ENCODE measurements at regions not wholly inside any gene's neighbourhood (a gene's known extent, or its start where the extent isn't known, plus 50 kb on each side); places are given as distances from the start of the nearest gene placed in this dataset.

GRCh38 chr9:106403081-106403480 is 459.9 kb upstream of the ZNF462 start:
- Mint-ChIP-seq H3K9me3 (peaks cover 0 to 14% (median 4%) of the 10 kb centered on the region in 9 donors), H3K4me1 (no peaks in the 10 kb centered on the region), H3K36me3 (no peaks in the 10 kb centered on the region), H3K4me3 (no peak overlapping the region), H3K27me3 (no peaks in the 10 kb centered on the region), H3K27ac (no peak overlapping the region)
- DNase-seq (no peak), ATAC-seq (no peak)
- POLR2A ChIA-PET, result no interaction called here

- no peaks in the 10 kb centered on the region for H3K36me3 Mint-ChIP-seq
- POLR2A ChIA-PET, result no interaction called here
- H3K9me3 Mint-ChIP-seq, result peaks cover 0 to 14% (median 8%) of the 10 kb centered on the region in 9 donors
- DNase-seq (no peak), ATAC-seq (no peak)
- no peak overlapping the region for H3K27ac Mint-ChIP-seq
- H3K4me1 Mint-ChIP-seq, result no peaks in the 10 kb centered on the region
- H3K27me3 Mint-ChIP-seq, result no peaks in the 10 kb centered on the region
- H3K4me3 Mint-ChIP-seq, result no peak overlapping the region
These were observed 458.8 kb upstream of the ZNF462 start for GRCh38 chr9:106404137-106404536.

GRCh38 chr9:106405871-106406435 is 457.0 kb upstream of the ZNF462 start:
- no peaks in the 10 kb centered on the region for H3K4me1 Mint-ChIP-seq
- H3K4me3 Mint-ChIP-seq, result no peak overlapping the region
- POLR2A ChIA-PET, result no interaction called here
- H3K27ac Mint-ChIP-seq, result no peak overlapping the region
- ATAC-seq (no peak), DNase-seq (no peak)
- H3K36me3 Mint-ChIP-seq, result no peaks in the 10 kb centered on the region
- no peaks in the 10 kb centered on the region for H3K27me3 Mint-ChIP-seq
- peaks cover 0 to 17% (median 3%) of the 10 kb centered on the region in 9 donors for H3K9me3 Mint-ChIP-seq

- POLR2A ChIA-PET, result no interaction called here
- DNase-seq (no peak), ATAC-seq (no peak)
- H3K27me3 Mint-ChIP-seq, result peaks cover 0 to 1% (median 0%) of the 10 kb centered on the region in 5 donors
- H3K9me3 Mint-ChIP-seq, result peaks cover 0 to 14% (median 4%) of the 10 kb centered on the region in 9 donors
- H3K4me1 Mint-ChIP-seq, result peaks cover 0 to 2% (median 0%) of the 10 kb centered on the region in 4 donors
- no peak overlapping the region for H3K27ac Mint-ChIP-seq
- H3K4me3 Mint-ChIP-seq, result no peak overlapping the region
- no peaks in the 10 kb centered on the region for H3K36me3 Mint-ChIP-seq
These were observed 448.9 kb upstream of the ZNF462 start for GRCh38 chr9:106414042-106414441.

- peaks cover 0 to 1% (median 0%) of the 10 kb centered on the region in 5 donors for H3K27me3 Mint-ChIP-seq
- H3K36me3 Mint-ChIP-seq, result no peaks in the 10 kb centered on the region
- POLR2A ChIA-PET, result no interaction called here
- H3K4me3 Mint-ChIP-seq, result no peak overlapping the region
- peaks cover 0 to 20% (median 0%) of the 10 kb centered on the region in 4 donors for H3K4me1 Mint-ChIP-seq
- no peak for DNase-seq
- ATAC-seq, result no peak
- H3K27ac Mint-ChIP-seq, result no peak overlapping the region
- peaks cover 0 to 14% (median 0%) of the 10 kb centered on the region in 9 donors for H3K9me3 Mint-ChIP-seq
These were observed 445.3 kb upstream of the ZNF462 start for GRCh38 chr9:106417685-106418084.

GRCh38 chr9:106419829-106420228 is 443.1 kb upstream of the ZNF462 start:
- no peak overlapping the region for H3K4me3 Mint-ChIP-seq
- H3K27me3 Mint-ChIP-seq, result peaks cover 0 to 5% (median 1%) of the 10 kb centered on the region in 5 donors
- H3K9me3 Mint-ChIP-seq, result peaks cover 0 to 20% (median 0%) of the 10 kb centered on the region in 9 donors
- DNase-seq (no peak), ATAC-seq (no peak)
- H3K27ac Mint-ChIP-seq, result no peak overlapping the region
- POLR2A ChIA-PET, result no interaction called here
- peaks cover 0 to 20% (median under 1%) of the 10 kb centered on the region in 4 donors for H3K4me1 Mint-ChIP-seq
- H3K36me3 Mint-ChIP-seq, result no peaks in the 10 kb centered on the region

GRCh38 chr9:106420511-106420944 is 442.4 kb upstream of the ZNF462 start:
- no peak for ATAC-seq
- H3K27me3 Mint-ChIP-seq, result peaks cover 0 to 5% (median 1%) of the 10 kb centered on the region in 5 donors
- H3K9me3 Mint-ChIP-seq, result peaks cover 0 to 16% (median 0%) of the 10 kb centered on the region in 9 donors
- no peak overlapping the region for H3K4me3 Mint-ChIP-seq
- no peak overlapping the region for H3K27ac Mint-ChIP-seq
- peaks cover 0 to 20% (median under 1%) of the 10 kb centered on the region in 4 donors for H3K4me1 Mint-ChIP-seq
- POLR2A ChIA-PET, result no interaction called here
- peak in 1 of 10 donors; percentile 1 for DNase-seq
- no peaks in the 10 kb centered on the region for H3K36me3 Mint-ChIP-seq

- ATAC-seq, result no peak
- peaks cover 0 to 11% (median 0%) of the 10 kb centered on the region in 9 donors for H3K9me3 Mint-ChIP-seq
These were observed 441.2 kb upstream of the ZNF462 start for GRCh38 chr9:106421772-106422171.

GRCh38 chr9:106423575-106423974 is 439.4 kb upstream of the ZNF462 start:
- H3K27ac Mint-ChIP-seq, result no peak overlapping the region
- POLR2A ChIA-PET, result no interaction called here
- no peak overlapping the region for H3K4me3 Mint-ChIP-seq
- no peaks in the 10 kb centered on the region for H3K36me3 Mint-ChIP-seq
- ATAC-seq (no peak), DNase-seq (no peak)
- H3K27me3 Mint-ChIP-seq, result peaks cover 0 to 5% (median 0%) of the 10 kb centered on the region in 5 donors
- H3K9me3 Mint-ChIP-seq, result peaks cover 0 to 11% (median 0%) of the 10 kb centered on the region in 9 donors
- peaks cover 0 to 18% (median under 1%) of the 10 kb centered on the region in 4 donors for H3K4me1 Mint-ChIP-seq

More at GRCh38 chr9:106421772-106422171, 441.2 kb upstream of the ZNF462 start:
- DNase-seq, result no peak
- H3K4me3 Mint-ChIP-seq, result no peak overlapping the region
- H3K4me1 Mint-ChIP-seq, result peaks cover 0 to 20% (median under 1%) of the 10 kb centered on the region in 4 donors
- no peaks in the 10 kb centered on the region for H3K36me3 Mint-ChIP-seq
- H3K27ac Mint-ChIP-seq, result no peak overlapping the region
- POLR2A ChIA-PET, result no interaction called here
- peaks cover 0 to 5% (median 1%) of the 10 kb centered on the region in 5 donors for H3K27me3 Mint-ChIP-seq

- no peak for DNase-seq
- peaks cover 0 to 4% (median 0%) of the 10 kb centered on the region in 3 donors for H3K36me3 Mint-ChIP-seq
- H3K4me1 Mint-ChIP-seq, result no peaks in the 10 kb centered on the region
- H3K4me3 Mint-ChIP-seq, result no peak overlapping the region
- peaks cover 0 to 37% (median 5%) of the 10 kb centered on the region in 9 donors for H3K9me3 Mint-ChIP-seq
- peaks cover 0 to 8% (median 0%) of the 10 kb centered on the region in 5 donors for H3K27me3 Mint-ChIP-seq
- no peak for ATAC-seq
- H3K27ac Mint-ChIP-seq, result no peak overlapping the region
- POLR2A ChIA-PET, result no interaction called here
These were observed 430.3 kb upstream of the ZNF462 start for GRCh38 chr9:106432631-106433030.

GRCh38 chr9:106438928-106439327 is 424.0 kb upstream of the ZNF462 start:
- Mint-ChIP-seq H3K4me1 (no peaks in the 10 kb centered on the region), H3K4me3 (no peak overlapping the region), H3K27ac (no peak overlapping the region), H3K9me3 (peaks cover 4 to 30% (median 15%) of the 10 kb centered on the region in 9 donors), H3K27me3 (peaks cover 0 to 6% (median 0%) of the 10 kb centered on the region in 5 donors), H3K36me3 (peaks cover 0 to 5% (median 0%) of the 10 kb centered on the region in 3 donors)
- ATAC-seq (no peak), DNase-seq (no peak)
- POLR2A ChIA-PET, result no interaction called here

GRCh38 chr9:106441283-106441682 is 421.7 kb upstream of the ZNF462 start:
- peaks cover 1 to 30% (median 14%) of the 10 kb centered on the region in 9 donors for H3K9me3 Mint-ChIP-seq
- H3K4me3 Mint-ChIP-seq, result no peak overlapping the region
- DNase-seq (no peak), ATAC-seq (no peak)
- no peaks in the 10 kb centered on the region for H3K4me1 Mint-ChIP-seq
- peaks cover 0 to 3% (median 0%) of the 10 kb centered on the region in 5 donors for H3K27me3 Mint-ChIP-seq
- H3K36me3 Mint-ChIP-seq, result peaks cover 0 to 5% (median 0%) of the 10 kb centered on the region in 3 donors
- H3K27ac Mint-ChIP-seq, result no peak overlapping the region
- POLR2A ChIA-PET, result no interaction called here

- no peak overlapping the region for H3K4me3 Mint-ChIP-seq
- ATAC-seq, result no peak
- POLR2A ChIA-PET, result no interaction called here
- H3K36me3 Mint-ChIP-seq, result peaks cover 0 to 5% (median 0%) of the 10 kb centered on the region in 3 donors
- H3K27me3 Mint-ChIP-seq, result peaks cover 0 to 3% (median 0%) of the 10 kb centered on the region in 5 donors
- peaks cover 0 to 30% (median 13%) of the 10 kb centered on the region in 9 donors for H3K9me3 Mint-ChIP-seq
- no peaks in the 10 kb centered on the region for H3K4me1 Mint-ChIP-seq
- no peak overlapping the region for H3K27ac Mint-ChIP-seq
- no peak for DNase-seq
These were observed 419.4 kb upstream of the ZNF462 start for GRCh38 chr9:106443520-106443919.

- peaks cover 0 to 28% (median 8%) of the 10 kb centered on the region in 9 donors for H3K9me3 Mint-ChIP-seq
- H3K27me3 Mint-ChIP-seq, result no peaks in the 10 kb centered on the region
- no peak overlapping the region for H3K4me3 Mint-ChIP-seq
- no peaks in the 10 kb centered on the region for H3K4me1 Mint-ChIP-seq
- DNase-seq, result no peak
- no peak for ATAC-seq
- H3K27ac Mint-ChIP-seq, result no peak overlapping the region
- no peaks in the 10 kb centered on the region for H3K36me3 Mint-ChIP-seq
- POLR2A ChIA-PET, result no interaction called here
These were observed 417.9 kb upstream of the ZNF462 start for GRCh38 chr9:106445107-106445506.

Measured in naive thymus-derived CD8-positive, alpha-beta T cell (primary cell).